ENCODE measurements at regions not wholly inside any gene's neighbourhood (a gene's known extent, or its start where the extent isn't known, plus 50 kb on each side); places are given as distances from the start of the nearest gene placed in this dataset.
"Not testable (repeated sequence)": the region's sequence is repeated elsewhere in the genome, so short reads cannot be mapped to it uniquely, and the experiment has no call there.

DNA sequence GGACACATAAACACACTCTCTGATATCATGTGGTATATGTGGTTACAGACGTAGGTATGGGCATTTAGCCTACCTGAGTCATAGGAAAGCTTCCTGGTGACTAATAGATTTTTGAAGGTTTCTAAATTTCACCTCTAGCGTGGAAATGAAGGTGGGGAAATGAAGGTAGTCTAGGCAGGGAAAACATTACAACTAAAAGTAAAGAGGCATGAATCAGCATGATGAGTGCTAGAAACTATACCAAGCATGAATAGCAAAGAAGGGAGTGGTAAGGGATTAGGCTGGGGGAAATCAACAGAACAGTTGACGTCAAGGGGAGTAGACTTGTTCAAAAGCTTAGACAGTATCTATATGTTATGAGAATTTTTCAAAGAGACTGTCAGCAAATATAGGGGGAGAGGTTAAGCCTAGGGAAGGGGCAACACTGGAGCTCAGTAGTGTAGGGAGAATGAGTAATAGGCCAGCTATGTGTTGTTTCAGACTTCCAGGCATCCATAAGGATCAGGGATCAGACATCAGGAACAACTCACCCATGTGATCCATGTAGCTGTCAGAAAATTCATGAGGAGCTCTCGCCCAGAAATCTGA is 279.3 kb upstream of the DIPK2B start:
- DNase-seq (ENCODE audit: low read depth): no peak

DNA sequence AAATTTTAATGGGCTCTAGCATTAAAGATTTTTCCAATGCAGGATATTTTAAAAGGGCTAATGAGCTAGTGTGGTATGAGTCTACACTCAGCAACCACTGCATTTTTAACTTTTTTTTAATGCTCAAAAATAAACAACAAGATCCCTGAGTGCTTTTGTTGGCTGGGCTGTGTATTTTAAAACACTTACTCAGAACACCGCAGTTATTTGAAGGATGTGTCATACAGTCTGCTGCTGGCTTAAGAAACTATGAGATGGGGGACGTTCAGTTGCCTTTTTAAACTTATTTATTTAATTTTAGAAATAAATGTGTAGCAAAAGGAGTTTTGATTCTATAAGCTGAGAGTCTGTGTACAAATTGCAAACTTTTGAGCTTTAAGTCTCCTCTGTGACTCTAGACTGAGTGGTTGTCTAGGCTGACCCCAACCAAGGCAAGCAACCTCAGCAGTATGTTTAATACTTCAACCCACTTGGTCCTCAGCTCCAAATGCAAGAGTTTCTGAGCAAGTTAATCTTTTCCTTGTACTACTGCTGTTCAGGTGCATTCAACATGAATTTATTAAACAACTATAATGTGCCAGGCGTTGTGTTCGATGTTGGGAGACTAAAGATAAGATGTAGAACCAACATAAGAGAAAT is 278.6 kb upstream of the DIPK2B start:
- no peak for DNase-seq (ENCODE audit: low read depth)

GRCh38 chrX:45472968-45473367 is 272.3 kb upstream of the DIPK2B start:
- DNase-seq (ENCODE audit: low read depth): no peak

- DNase-seq (ENCODE audit: low read depth): not testable (repeated sequence)
Measured at GRCh38 chrX:45467537-45467936, 266.9 kb upstream of the DIPK2B start.

- DNase-seq (ENCODE audit: low read depth): not testable (repeated sequence)
Measured at GRCh38 chrX:45455732-45456131, 255.1 kb upstream of the DIPK2B start.

DNA sequence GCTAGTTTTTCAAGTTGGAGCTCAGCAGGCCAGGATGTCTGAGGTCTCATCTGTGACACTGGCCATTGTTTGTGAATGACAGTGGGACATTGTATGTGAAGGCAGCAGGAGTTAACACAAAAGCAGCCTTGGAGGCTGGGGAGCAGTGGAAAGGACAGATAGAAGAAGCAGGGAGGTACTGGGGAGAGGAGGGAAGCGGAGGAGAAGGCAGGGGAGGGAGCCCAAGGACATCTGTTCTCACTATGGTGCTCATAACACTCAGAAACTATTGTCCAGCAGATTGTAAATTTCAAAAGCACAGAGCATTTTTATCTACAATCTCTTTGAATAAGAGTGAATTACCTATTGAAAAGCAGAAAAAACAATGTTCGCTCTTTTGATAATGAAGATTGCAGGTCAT is 253.6 kb upstream of the DIPK2B start:
- no peak for DNase-seq (ENCODE audit: low read depth)

- no peak for DNase-seq (ENCODE audit: low read depth)
Measured at GRCh38 chrX:45449982-45450381, 249.3 kb upstream of the DIPK2B start.

- DNase-seq (ENCODE audit: low read depth): no peak
Measured at GRCh38 chrX:45447995-45448394, 247.3 kb upstream of the DIPK2B start.

DNA sequence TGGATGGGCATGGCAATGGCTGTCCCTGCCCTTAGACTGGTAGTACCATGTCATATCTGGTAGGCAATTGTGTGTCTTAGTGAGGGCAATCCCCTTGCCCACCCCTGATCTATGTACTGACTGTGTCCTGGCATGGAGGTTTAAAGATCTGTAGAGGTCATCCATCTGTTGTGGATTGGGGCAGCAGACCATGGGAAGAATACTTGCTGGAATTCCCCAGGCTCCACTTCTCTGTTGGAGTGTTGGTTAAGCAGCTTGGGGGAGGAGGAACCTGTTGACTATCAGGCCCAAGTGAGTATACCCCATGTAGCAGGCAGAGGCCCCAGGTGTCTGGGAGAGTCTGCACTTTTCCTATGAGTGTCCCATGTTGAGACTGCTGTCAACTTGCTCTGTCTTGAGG is 246.7 kb upstream of the DIPK2B start:
- DNase-seq (ENCODE audit: low read depth): no peak

GRCh38 chrX:45445745-45446412 is 245.2 kb upstream of the DIPK2B start:
- no peak for DNase-seq (ENCODE audit: low read depth)

DNA sequence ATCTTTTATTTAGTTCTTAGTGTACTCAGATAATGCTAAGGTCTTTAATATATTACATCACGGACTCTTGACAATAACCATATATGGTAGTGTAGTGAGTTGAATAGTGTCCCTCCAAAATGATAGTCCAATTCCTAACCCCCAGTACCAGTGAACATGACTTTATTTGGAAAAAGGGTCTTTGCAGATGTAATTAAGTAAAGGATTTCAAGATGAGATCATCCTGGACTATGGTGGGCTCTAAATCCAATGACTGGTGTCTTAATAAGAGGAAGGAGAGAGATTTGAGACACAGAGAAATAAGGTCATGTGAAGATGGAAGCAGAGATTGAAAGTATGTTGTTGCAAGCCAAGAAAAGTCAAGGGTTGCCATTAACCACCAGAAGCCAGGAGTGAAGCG is 236.5 kb upstream of the DIPK2B start:
- no peak for DNase-seq (ENCODE audit: low read depth)

- DNase-seq (ENCODE audit: low read depth): no peak
Measured at GRCh38 chrX:45435481-45435880, 234.8 kb upstream of the DIPK2B start.

- DNase-seq (ENCODE audit: low read depth): no peak
Measured at GRCh38 chrX:45434231-45434630, 233.6 kb upstream of the DIPK2B start.

- DNase-seq (ENCODE audit: low read depth): no peak
Measured at GRCh38 chrX:45428831-45429230, 228.2 kb upstream of the DIPK2B start.

GRCh38 chrX:45424326-45424725 is 223.7 kb upstream of the DIPK2B start:
- no peak for DNase-seq (ENCODE audit: low read depth)

- no peak for DNase-seq (ENCODE audit: low read depth)
Measured at GRCh38 chrX:45422216-45422925, 221.7 kb upstream of the DIPK2B start.

DNA sequence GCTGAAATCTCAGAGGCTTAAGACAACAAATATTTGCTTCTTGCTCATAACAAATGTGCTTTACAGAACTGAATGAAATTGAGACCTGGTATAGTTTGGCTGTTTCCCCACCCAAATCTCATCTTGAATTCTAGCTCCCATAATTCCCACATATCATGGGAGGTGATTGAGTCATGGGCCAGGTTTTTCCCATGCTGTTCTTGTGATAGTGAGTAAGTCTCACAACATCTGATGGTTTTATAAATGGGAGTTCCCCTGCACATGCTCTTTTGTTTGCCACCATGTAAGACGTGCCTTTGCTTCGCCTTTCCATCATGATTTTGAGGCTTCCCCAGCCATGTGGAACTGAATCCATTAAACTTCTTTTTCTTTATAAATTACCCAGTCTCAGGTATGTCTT is 221.1 kb upstream of the DIPK2B start:
- DNase-seq (ENCODE audit: low read depth): no peak

DNA sequence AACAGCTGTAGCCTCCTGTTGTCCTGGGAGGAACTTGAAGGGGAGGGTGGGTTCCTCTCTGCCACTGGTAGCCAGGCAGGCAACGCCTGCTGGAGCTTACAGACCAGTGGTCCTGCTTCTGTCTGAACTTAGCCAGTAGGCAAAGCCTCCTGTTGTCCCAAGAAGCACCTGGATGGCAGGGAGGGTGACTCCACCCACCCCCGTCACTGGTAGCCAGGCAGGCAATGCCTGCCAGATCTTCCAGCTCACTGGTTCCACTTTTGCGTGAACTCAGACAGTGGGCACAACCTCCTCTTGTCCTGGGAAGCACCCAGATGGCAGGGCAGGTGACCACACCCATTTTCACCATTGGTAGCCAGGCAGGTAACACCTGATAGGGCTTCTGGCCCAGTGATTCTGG is 203.5 kb upstream of the DIPK2B start:
- DNase-seq (ENCODE audit: low read depth): no peak

GRCh38 chrX:45401923-45402322 is 201.2 kb upstream of the DIPK2B start:
- no peak for DNase-seq (ENCODE audit: low read depth)

GRCh38 chrX:45400951-45401725 is 200.5 kb upstream of the DIPK2B start:
- DNase-seq (ENCODE audit: low read depth): not testable (repeated sequence)

DNA sequence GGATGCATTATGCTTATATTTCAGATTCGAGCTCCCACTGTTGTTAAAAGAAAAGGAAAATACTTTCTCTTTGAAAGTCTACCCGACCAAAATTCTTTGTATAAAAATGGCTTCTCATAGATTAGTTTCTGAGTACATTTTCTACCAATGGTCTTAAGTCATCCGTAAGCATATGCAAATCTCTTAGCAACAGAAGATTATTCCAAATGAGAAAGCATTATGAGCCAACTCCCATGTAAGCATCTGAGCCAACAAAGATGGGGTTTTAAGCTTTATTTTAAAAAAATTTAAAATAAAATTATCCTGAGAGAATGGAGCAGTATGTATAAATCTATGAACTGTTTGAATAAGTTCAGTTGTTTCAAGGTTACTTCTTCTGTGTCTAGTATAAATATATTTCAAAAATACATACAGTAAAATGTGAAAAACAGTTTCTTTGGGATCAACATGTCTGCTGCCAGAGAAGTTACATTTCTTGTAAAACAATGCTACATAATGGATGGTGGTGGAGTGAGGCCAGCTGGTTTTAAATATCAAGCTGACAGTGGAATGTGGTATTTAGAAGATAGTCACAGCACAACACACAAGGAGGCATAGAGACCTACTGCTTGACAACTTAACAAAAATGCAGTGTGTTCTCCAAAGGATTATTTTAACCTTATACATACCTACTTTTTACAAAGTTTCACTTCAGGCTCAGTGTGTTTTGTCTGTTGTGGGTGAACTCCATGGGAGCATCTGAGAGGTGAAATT is 199.5 kb upstream of the DIPK2B start:
- DNase-seq (ENCODE audit: low read depth): no peak

DNA sequence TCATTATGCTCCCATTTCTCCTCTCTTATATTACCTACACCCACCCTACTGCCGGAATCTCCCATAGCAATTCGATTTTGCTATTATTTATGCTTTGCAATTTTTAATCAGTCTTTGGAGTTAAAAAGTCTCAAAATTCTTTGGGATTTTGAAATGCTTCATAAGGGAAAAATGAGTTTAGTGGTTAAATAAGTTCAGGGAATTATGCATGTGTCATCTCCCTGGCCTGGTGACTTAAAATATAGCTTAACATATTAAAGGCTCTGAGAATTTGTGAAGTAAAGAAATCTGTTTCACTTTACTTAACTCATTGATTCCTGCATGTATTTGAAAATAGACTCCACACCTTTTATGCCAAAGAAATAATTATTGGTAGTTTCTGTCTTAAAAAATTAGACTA is 185.1 kb upstream of the DIPK2B start:
- DNase-seq (ENCODE audit: low read depth): no peak

Measured in T-helper 22 cell (primary cell).